ENCODE measurements at regions not wholly inside any gene's neighbourhood (a gene's known extent, or its start where the extent isn't known, plus 50 kb on each side); places are given as distances from the start of the nearest gene placed in this dataset.

GRCh38 chr5:39495227-39495626 lies 70.4 kb upstream of the DAB2 start:
- ATAC-seq (ENCODE audit: insufficient read depth, low FRiP score), result no peak

GRCh38 chr5:39494534-39494933 lies 69.8 kb upstream of the DAB2 start:
- Histone ChIP-seq H3K4me3 (no peak overlapping the region), H3K4me1 (ENCODE audit: control insufficient read depth in 5 of 5, insufficient read depth in 5 of 5, low read length in 5 of 5) (peaks cover 0 to 33% (median 3%) of the 10 kb centered on the region in 5 donors), H3K9me3 (ENCODE audit: control insufficient read depth in 4 of 4, insufficient read depth in 3 of 4, low read length in 3 of 4) (peaks cover 0 to 3% (median under 1%) of the 10 kb centered on the region in 4 donors), H3K27me3 (ENCODE audit: control insufficient read depth in 3 of 3, insufficient read depth in 3 of 3, low read length in 2 of 3) (no peaks in the 10 kb centered on the region), H3K9ac (ENCODE audit: insufficient read depth in 1 of 2, low read length in 2 of 2) (no peak overlapping the region), H3K27ac (ENCODE audit: low read depth in 1 of 2, low read length in 1 of 2) (no peak overlapping the region), H3K36me3 (ENCODE audit: control insufficient read depth in 4 of 4, insufficient read depth in 4 of 4, low read length in 4 of 4) (no peaks in the 10 kb centered on the region)
- WGBS, 2 donors, result 91 to 92% methylated on average over 1 of the region's 1 CpG
- ATAC-seq (ENCODE audit: insufficient read depth, low FRiP score) (no peak), DNase-seq (peak in 1 of 3 donors; percentile 28)
- no peak for TF ChIP-seq CTCF (IDR thresholded peaks at IDR 0.05; ENCODE audit: control extremely low read depth, extremely low read depth)

More at GRCh38 chr5:39495227-39495626, 70.4 kb upstream of the DAB2 start:
- no peaks in the 10 kb centered on the region for H3K36me3 ChIP-seq (ENCODE audit: control insufficient read depth in 4 of 4, insufficient read depth in 4 of 4, low read length in 4 of 4)
- H3K4me1 ChIP-seq (ENCODE audit: control insufficient read depth in 5 of 5, insufficient read depth in 5 of 5, low read length in 5 of 5), result peaks cover 0 to 33% (median 3%) of the 10 kb centered on the region in 5 donors
- no peak overlapping the region for H3K27ac ChIP-seq (ENCODE audit: low read depth in 1 of 2, low read length in 1 of 2)
- no peak overlapping the region for H3K4me3 ChIP-seq
- 58 to 71% methylated on average over 1 of the region's 1 CpG for WGBS, 2 donors
- no peaks in the 10 kb centered on the region for H3K27me3 ChIP-seq (ENCODE audit: control insufficient read depth in 3 of 3, insufficient read depth in 3 of 3, low read length in 2 of 3)
- no peak for TF ChIP-seq CTCF (IDR thresholded peaks at IDR 0.05; ENCODE audit: control extremely low read depth, extremely low read depth)
- H3K9ac ChIP-seq (ENCODE audit: insufficient read depth in 1 of 2, low read length in 2 of 2), result no peak overlapping the region
- DNase-seq, result peak in 2 of 3 donors; percentile 83 to 85
- H3K9me3 ChIP-seq (ENCODE audit: control insufficient read depth in 4 of 4, insufficient read depth in 3 of 4, low read length in 3 of 4), result no peaks in the 10 kb centered on the region

- 62 to 76% methylated on average over 3 of the region's 3 CpGs for WGBS, 2 donors
- Histone ChIP-seq H3K27ac (ENCODE audit: low read depth in 1 of 2, low read length in 1 of 2) (no peak overlapping the region), H3K36me3 (ENCODE audit: control insufficient read depth in 4 of 4, insufficient read depth in 4 of 4, low read length in 4 of 4) (no peaks in the 10 kb centered on the region), H3K27me3 (ENCODE audit: control insufficient read depth in 3 of 3, insufficient read depth in 3 of 3, low read length in 2 of 3) (no peaks in the 10 kb centered on the region), H3K9ac (ENCODE audit: insufficient read depth in 1 of 2, low read length in 2 of 2) (peak overlapping the region in 1 of 2 donors; percentile 57), H3K4me1 (ENCODE audit: control insufficient read depth in 5 of 5, insufficient read depth in 5 of 5, low read length in 5 of 5) (peaks cover 0 to 33% (median 3%) of the 10 kb centered on the region in 5 donors), H3K4me3 (no peak overlapping the region), H3K9me3 (ENCODE audit: control insufficient read depth in 4 of 4, insufficient read depth in 3 of 4, low read length in 3 of 4) (peaks cover 0 to 4% (median 2%) of the 10 kb centered on the region in 4 donors)
- peak; percentile 49 to 96 (median 95) for DNase-seq
- ATAC-seq (ENCODE audit: insufficient read depth, low FRiP score), result no peak
- no peak for TF ChIP-seq CTCF (IDR thresholded peaks at IDR 0.05; ENCODE audit: control extremely low read depth, extremely low read depth)
Observed at GRCh38 chr5:39494107-39494510, 69.3 kb upstream of the DAB2 start.

GRCh38 chr5:39491210-39491609 lies 66.4 kb upstream of the DAB2 start:
- no peak overlapping the region for H3K27ac ChIP-seq (ENCODE audit: low read depth in 1 of 2, low read length in 1 of 2)
- 95 to 96% methylated on average over 1 of the region's 1 CpG for WGBS, 2 donors
- H3K4me1 ChIP-seq (ENCODE audit: control insufficient read depth in 5 of 5, insufficient read depth in 5 of 5, low read length in 5 of 5), result peaks cover 0 to 34% (median 3%) of the 10 kb centered on the region in 5 donors
- peaks cover 0 to 4% (median 2%) of the 10 kb centered on the region in 4 donors for H3K9me3 ChIP-seq (ENCODE audit: control insufficient read depth in 4 of 4, insufficient read depth in 3 of 4, low read length in 3 of 4)
- no peak for TF ChIP-seq CTCF (IDR thresholded peaks at IDR 0.05; ENCODE audit: control extremely low read depth, extremely low read depth)
- DNase-seq, result no peak
- H3K36me3 ChIP-seq (ENCODE audit: control insufficient read depth in 4 of 4, insufficient read depth in 4 of 4, low read length in 4 of 4), result no peaks in the 10 kb centered on the region
- H3K27me3 ChIP-seq (ENCODE audit: control insufficient read depth in 3 of 3, insufficient read depth in 3 of 3, low read length in 2 of 3), result no peaks in the 10 kb centered on the region
- no peak overlapping the region for H3K4me3 ChIP-seq
- no peak overlapping the region for H3K9ac ChIP-seq (ENCODE audit: insufficient read depth in 1 of 2, low read length in 2 of 2)
- no peak for ATAC-seq (ENCODE audit: insufficient read depth, low FRiP score)
